ENCODE measurements at regions not wholly inside any gene's neighbourhood (a gene's known extent, or its start where the extent isn't known, plus 50 kb on each side); places are given as distances from the start of the nearest gene placed in this dataset.

DNA sequence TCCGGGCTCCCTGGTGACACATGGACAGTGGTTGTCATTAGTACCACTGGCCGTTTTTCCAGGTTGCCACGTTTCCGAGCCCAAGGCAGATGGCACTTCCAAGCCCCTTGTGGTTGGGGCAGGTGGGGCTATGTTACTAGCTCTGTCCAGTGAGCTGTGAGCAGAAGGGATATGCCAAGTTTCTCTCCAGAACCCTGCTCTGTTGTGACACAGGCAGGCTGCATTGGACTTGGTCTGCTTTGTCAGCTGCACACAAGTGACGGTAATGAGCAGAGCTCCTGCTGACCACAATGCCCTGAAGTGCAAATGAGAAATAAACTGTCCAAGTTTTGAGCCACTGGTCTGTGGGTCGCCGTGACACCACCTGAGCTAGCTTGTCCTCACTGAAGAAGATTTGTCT is 118.8 kb downstream of the GYPC start:
- no peak for DNase-seq (ENCODE audit: low read depth)

DNA sequence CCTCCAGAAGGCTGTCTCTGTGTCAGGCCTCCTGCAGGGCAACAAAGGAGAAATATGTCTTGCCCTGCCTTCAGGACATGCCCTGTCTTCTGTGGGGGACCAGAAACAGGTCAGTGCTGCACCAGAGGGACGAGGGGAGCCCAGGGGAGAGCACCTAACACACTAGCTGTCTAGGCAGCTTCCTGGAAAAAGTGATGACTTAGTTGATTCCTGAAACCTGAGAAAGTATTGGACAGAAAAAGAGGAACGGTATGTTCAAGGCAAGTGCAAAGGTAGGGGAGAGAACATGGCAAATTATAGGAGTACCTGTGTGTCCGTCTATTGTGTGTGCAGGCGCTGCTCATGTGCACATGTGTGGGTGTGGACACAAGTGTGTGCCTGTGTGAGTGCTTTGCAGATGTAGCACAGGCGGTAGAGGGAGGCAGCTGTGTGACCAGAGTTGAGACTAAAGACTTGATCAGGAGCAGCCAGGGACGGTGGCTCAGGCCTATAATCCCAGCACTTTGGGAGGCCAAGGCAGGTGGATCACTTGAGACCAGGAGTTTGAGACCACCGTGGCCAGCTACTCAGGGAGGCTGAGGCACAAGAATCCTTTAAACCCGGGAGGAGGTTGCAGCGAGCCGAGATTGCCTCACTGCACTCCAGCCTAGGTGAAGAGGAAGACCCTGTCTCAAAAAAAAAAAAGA is 119.5 kb downstream of the GYPC start:
- DNase-seq (ENCODE audit: low read depth) = no peak

DNA sequence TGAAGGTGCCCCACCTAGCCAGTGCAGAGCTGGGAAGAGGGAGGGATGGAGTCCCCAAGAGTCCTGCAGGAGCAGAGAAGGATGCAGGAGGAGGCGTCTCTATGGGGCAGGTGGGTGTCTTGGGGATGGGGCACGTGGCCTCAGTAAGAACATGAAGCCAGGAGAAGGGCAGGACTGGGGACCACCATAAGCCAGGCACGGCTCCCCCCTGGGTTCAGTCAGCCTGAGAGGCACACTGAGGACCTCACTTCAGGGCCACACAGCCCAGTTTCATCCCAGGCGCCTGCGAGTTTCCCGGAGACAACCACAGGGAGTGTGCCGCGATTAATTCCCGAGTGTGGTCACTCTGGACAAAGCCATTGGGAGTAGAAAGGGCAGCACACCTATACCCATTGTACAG is 120.3 kb downstream of the GYPC start:
- DNase-seq (ENCODE audit: low read depth) = no peak

DNA sequence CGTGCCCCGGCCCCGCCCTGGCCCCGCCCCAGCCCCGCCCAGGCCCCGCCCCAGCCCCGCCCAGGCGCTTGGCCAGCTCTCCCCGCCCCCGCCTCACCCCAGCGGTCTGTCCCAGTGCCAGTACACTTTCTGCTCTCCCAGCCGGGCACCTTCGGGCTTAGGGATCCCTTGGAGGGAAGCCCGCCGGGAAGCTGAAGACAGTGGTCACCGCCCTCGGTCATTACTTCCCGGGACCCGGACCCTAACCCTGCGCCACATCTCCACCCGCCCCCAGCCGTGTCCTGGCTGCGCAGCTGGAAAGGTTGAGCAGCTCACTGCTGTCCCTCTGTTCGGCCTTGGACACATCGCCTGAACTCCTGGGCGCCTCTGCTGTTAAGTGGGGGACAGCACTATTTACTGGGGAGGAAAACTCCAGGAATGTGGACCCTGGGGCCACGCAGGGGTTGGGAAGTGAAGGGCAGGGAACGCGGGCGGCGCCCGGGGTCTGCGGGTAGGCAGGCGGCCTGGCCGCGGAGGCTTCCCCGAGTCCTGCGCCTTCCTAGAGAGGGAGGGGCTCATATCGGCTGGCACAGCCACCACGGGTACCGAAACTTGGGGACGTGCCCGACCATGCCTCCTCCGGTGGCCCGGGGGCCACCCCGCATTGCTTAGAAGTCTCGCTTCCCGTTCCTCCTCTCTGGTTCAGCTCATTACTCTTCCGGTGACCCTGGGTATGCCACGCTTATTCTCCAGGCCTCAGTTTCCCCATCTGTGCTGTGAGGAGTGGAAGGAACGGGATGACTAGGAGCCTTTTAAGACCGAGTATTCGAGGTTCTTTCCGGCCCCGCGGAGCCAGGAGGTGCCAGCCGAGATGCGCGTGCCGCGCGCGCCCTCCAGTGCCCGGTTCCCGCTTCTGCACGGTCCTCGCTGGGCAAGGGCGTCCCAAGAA is 121.0 kb downstream of the GYPC start:
- peak; percentile 20 for DNase-seq (ENCODE audit: low read depth)

DNA sequence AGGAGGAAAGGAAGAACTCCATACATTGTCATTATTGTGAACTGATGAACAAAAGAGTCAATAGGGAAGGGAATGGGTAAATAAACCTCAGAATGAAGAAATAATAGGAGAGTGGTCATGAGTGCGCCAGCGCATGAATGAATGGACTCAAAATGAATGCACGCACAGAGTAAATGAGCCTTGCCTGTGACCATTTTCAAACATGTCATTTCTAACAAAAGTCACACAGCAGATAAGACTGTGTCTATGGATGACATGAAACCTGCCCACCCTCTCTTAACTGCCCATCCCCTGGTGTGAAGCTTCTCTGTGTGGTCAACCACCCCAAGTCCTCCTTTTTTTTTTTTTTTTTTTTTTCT is 121.1 kb upstream of the TEX51 start:
- DNase-seq (ENCODE audit: low read depth) = no peak

DNA sequence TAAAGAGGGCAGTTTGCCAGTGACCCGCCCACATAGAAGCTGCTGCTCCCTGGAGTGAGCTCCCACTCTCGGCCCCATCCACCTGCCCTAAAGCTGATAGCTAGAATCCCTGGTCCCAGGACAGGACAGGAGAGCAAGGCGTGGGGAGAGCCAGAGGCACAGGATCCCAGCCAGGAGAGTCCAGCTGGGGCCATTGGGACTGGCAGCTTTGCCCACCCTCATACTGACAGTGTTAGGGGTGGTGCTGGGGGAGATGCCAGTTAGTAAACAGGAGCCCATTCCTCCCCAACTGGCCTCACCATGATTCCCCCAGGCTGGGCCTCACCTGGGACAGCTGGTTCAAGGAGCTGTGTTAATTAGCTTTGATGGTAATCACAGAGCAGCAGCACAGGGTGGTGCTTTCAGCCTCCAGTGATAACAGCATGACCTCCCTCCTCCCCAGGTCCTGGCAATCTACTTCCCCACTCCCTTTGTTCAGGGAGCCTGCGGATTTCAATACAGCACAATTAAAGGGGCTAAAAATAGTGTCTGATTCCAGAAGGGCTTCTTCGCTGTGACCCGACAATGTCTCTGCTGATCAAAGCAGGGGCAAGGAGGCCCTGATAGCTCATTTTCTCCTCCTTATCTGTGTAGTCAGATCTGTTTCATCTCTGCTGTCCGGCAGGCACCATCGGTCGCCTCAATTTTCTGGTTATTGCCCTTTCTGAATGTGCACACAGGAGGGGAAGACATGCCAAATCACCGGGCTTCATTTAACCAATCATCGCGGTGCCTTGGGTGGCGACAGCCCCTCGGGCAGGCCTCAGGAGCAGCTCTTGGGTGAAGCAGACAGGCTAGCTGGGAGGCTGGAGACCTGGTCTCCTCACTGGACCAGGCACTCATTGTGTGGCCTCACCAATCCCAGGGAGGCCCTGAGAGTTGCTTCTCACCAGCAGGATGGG is 119.9 kb upstream of the TEX51 start:
- no peak for DNase-seq (ENCODE audit: low read depth)

DNA sequence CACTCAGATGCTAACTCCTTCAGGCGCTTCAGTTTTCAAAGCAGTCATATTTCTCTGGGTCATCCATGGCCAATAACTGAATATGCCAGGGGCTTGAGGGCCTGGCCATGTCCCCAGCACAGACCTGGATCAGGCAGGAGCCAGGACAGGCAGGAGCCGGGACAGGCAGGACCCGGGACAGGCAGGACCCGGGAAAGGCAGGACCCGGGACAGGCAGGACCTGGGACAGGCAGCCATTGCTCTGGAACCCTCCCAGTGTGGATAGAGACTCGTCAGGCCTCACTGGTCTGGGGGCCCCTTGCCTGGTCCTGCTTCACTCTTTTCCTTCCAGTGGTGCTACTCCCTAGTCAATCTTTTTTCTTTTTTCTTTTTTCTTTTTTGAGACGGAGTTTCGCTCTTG is 117.5 kb upstream of the TEX51 start:
- no peak for DNase-seq (ENCODE audit: low read depth)

DNA sequence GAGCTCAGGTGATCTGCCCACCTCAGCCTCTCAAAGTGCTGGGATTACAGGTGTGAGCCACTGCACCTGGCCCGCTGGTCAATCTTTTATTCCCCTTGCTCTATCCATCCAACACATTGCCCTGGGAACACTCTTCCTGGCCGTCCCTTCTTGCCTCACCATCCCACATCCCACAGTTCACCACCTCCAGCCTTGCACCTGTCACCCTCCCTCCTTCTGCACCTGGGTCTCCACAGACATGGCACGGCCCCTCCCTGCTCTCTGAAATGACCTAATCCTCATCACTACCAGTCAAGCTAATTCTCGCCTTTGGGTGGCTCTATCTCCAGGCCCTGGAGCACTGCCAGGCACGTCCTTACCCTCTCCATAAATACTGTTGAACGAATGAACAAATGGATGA is 116.9 kb upstream of the TEX51 start:
- DNase-seq (ENCODE audit: low read depth) = no peak

DNA sequence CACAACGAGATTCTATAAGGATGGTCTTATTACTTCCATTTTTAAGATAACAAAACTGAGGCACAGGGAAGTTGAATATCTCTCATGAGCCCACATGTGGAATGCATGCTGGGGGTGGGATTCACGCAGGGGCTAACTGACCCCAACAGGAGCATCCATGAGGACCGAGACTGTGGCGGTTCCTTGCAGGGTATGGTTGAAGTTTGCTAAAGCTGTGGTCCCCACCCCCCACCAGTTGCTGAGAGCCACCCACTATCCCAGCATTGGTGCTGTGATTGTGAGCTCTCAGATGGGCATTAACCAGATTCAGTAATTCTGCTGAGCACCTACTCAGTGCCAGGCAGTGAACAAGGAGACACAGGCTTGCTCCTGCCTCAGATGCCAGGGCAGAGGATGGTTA is 116.0 kb upstream of the TEX51 start:
- DNase-seq (ENCODE audit: low read depth) = no peak

DNA sequence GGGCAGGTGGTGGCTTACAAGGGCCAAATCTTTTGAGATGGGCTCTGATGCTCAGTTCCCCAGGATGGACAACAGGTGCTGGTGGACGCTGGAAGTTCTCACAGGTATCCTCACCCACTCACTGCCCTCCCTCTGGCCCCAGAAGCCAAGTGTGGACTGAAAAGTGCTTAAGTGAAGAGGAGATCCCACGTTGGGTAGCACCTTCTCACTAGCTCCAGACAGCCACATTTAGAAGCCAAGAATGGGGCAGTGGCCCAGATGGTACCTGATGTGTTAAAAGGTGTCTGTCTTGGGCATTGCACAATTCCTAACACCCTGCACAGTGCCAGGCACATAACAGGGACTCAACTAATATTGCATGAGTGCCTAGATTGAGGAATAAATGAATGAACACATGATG is 115.3 kb upstream of the TEX51 start:
- no peak for DNase-seq (ENCODE audit: low read depth)

DNA sequence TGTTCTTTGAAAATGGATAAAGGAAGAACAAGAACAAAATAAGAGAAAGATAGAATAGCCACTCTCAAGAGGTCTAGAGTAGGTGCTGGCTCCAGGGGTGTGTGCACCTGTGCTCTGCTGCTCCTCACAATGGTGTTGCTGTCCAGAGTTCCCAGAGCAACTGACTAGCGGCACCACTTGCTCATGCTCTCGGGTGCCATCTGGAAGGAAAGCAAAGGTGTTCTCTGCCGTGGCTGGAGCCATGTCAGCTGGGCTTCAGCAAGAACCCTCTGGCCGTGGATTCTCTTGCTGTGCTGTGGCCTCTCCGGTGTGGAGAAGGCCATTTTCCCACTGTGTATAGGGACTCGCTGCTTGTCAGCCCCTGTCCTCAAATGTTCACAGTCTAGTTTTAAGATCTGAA is 114.6 kb upstream of the TEX51 start:
- DNase-seq (ENCODE audit: low read depth) = no peak

DNA sequence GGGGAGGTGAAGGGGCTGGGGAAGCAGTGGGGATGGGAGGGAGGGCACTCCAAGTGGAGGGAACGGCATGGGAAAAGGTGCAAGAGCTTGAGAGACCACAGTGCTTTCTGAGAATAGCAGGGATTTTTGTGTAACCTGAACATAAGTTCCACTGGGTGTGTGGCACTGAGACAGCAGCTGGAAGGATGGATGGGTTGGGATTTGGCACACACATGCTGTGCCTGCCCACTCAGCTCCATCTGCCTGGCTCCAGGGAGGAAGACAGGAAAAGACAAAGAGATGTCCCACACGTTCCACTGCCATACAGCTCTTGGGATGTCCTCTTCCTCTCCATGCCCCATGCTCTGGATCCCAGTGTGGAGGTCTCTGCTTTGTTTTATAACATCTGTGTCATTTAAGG is 114.1 kb upstream of the TEX51 start:
- no peak for DNase-seq (ENCODE audit: low read depth)

DNA sequence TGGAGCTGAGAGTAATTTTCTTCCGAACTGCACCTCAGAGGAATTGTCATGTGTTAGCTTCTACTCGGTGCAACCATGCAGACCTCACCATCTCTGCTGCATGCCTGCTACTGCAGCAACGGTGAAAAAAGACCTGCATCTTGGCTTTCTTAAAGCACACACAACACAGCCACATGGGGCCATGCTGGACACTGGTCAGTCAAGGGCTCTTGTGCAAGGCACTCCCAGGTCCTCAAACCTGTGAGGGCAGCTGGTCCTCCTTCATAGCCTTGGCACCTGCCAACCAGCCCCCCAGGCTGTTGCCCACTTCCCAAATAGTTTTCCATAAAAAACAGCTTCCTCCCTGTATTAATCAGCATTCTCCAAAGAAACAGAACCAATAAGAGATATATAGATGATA is 113.5 kb upstream of the TEX51 start:
- no peak for DNase-seq (ENCODE audit: low read depth)

DNA sequence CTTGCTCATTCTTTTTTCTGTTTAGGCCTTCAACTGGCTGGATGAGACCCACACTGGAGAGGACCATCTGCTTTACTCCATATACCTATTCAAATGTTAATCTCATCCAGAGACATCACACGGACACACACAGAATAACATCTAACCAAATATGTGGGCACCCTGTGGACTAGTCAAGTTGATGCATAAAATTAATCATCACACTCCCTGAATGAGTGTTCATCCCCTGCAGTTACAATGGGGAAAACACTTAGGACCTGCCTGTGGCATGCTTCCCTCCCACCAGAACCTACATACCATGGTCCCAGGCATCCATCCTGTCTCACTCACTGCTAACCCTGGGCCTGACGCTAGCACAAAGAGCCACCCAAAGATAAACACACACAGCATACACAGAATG is 112.8 kb upstream of the TEX51 start:
- no peak for DNase-seq (ENCODE audit: low read depth)

DNA sequence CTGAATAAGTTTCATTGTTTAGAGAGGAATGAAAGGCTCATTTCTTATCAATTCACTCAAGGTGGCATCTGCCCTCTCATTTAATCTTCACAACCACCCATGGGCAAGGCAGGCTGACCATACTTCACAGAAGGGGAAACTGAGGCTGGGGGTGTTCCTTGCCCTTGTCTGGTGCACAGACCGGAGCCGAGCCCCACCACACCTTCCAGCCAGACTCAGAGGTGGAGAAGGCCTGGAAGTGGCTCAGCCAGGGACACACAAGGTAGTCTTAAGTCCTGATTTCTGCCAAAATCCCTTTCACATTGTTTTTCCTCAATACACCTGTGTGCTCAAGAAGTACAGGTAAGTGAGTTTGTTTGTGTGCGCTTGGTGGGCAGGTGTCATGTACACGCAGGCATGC is 111.9 kb upstream of the TEX51 start:
- DNase-seq (ENCODE audit: low read depth) = no peak

DNA sequence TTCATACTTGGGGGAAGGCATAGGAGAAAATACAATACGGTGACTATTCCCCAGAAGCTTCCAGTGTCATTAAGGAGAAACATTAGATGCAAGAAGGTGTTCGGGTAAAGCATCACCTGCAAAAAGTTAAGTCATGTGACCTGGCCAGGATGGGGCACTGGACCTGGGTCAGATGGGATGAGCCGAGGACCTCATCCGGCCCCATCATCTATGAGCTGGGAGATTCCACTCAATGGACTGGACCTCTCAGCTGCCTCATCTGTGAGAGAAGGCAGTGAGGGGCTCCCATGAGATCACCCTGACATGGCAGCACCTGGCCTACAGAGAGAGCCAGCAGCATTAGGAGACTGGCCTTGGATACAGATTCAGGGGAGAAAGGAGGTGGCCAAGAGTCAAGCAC is 111.4 kb upstream of the TEX51 start:
- no peak for DNase-seq (ENCODE audit: low read depth)

DNA sequence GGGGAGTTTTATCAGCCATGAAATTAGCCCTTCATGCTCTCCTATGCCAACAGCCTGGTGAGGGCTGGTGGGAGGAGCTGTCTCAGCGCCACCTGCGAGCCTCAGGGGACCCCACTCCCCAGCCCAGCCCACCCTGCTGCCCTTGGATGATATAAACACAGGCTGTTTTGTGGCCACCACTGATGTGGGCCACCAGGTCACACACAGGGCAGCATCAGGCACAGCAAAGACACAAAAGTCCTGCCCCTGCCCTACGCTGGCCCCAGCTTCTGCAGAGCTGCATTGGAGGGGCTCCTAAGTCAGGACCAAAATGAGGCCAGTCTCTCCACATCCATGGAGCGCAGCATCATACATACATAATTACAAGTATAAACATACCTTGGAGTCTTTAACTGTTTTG is 110.6 kb upstream of the TEX51 start:
- DNase-seq (ENCODE audit: low read depth) = no peak

DNA sequence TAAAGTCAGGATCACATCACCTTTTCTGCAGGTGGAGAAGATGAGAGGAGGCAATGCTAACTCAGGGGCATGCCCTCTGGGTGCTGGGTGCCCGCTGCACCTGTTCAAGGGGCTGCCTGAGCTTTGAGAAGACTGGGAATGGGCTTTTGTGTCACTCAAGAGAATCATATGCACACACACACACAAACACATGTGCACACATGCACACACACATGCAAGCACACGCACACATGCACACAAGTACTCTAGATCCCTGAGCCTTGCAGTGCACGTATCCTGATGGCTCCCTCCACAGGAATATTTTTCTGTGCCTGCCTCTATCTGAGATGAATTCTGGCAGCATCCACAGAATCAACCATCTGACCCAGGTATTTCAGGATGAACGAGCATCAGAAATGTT is 110.0 kb upstream of the TEX51 start:
- DNase-seq (ENCODE audit: low read depth) = no peak

DNA sequence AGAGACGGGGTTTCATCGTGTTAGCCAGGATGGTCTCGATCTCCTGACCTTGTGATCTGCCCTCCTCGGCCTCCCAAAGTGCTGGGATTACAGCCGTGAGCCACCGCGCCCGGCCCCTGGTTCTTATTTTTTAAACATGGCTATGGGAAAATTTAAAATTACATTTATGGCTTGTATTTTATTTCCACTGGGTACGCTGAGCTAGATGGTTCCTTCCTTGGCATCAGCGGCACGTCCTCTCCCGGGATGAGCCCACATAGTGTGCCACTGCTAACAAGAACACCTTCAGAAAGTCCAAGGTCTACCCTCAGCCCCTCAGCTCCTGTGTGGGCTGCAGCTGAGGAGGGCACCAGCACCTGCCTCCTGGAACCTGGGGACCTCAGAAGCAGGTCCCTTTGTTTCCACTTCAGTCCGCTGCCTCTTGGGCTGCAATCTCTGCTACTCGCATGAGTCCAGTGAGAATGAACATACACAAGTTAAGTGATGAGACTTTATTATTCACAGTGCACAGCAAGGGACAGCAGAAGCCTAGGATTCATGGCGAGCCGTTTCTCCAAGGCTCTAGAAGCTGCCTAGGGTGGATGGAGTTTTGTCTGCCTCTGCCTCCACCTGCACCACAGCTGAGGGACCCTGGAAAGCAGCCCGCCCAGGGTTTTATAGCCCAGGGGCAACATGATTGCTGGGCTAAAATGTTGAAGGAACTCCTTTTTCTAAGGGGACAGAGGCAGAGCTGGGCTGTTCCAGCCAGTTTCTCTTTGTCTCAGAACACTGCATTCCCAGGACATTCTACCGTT is 107.5 kb upstream of the TEX51 start:
- no peak for DNase-seq (ENCODE audit: low read depth)

DNA sequence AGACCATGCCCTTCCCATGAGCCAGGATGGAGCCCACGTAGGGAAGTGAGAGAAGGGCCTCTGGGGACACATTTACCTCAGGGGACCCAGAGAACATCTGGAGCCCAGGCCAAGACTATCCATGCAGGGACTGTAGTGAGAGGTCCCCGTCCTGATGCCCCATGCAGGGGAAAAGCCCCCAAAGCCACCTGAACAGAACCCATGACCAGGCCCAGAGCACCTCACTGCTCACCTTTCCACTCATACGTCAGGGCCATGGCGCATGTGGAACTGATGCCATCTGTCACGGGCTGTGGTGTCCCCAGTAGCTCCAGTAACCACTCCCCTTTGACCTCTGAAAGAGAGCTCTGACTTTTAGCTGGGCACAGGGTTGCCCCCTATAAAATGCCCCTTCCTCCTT is 106.5 kb upstream of the TEX51 start:
- DNase-seq (ENCODE audit: low read depth) = no peak

DNA sequence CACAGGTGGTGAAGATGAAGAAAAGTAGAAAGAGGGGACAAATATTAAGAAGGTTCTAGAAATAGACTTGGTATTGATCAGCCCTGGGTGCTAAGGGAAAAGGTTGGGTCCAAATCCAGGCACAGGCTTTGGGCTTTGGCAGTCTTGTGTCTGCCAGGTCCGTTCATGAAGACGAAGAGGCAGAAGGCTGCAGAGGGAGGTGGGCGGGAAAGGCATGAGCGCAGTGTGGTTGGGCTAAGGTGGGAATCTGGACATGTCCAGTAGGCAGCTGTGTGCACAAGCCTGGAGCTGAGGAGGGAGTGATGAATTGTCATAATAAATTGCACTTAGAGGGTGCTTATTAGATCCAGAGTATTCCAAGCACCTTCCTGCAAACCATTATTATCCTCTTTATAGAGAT is 105.7 kb upstream of the TEX51 start:
- DNase-seq (ENCODE audit: low read depth) = no peak

Measured in CMK (cell line).